ENCODE measurements at regions not wholly inside any gene's neighbourhood (a gene's known extent, or its start where the extent isn't known, plus 50 kb on each side); places are given as distances from the start of the nearest gene placed in this dataset.

GRCh38 chr3:176855901-176856486, 341.3 kb downstream of the TBL1XR1 start:
- intact Hi-C loops (cut with micrococcal nuclease; ENCODE audit: unreplicated experiment) (no loop called here), in situ Hi-C loops (cut with HindIII; ENCODE audit: extremely low pct_ligation_motif_present, low pct_unique_long_range_greater_than_20kb) (no loop called here)
- no peaks in the 10 kb centered on the region for H3K79me2 ChIP-seq (ENCODE audit: insufficient read depth, low read length)
- no peaks in the 10 kb centered on the region for H4K20me1 ChIP-seq (ENCODE audit: insufficient read depth, low read length)
- no peaks in the 10 kb centered on the region for H3K4me1 ChIP-seq (ENCODE audit: insufficient read depth, low read length)
- no TSS peak for BruUV-seq (replicated peaks)
- CTCF ChIA-PET (ENCODE audit: low intra/inter-chr PET ratio, low total read pairs): no interaction called here
- no peak overlapping the region for H3K27ac ChIP-seq (ENCODE audit: extremely low read length, insufficient read depth, low read length)
- H3K36me3 ChIP-seq (replicated peaks in 1 of 2; ENCODE audit: control insufficient read depth in 1 of 2, insufficient read depth in 2 of 2, low read length in 2 of 2): no peaks in the 10 kb centered on the region
- TF ChIP-seq SP5 (CRISPR knock-in tag; IDR thresholded peaks at IDR 0.05; ENCODE audit: borderline replicate concordance, low read depth) (no peak), HMG20B (CRISPR knock-in tag; conservative IDR thresholded peaks at IDR 0.05) (no peak), SYNCRIP (IDR thresholded peaks at IDR 0.05; ENCODE audit: insufficient read depth, low read depth, low read length) (no peak), ATF3 (CRISPR knock-in tag; IDR thresholded peaks at IDR 0.05) (no peak), ZNF768 (CRISPR knock-in tag; IDR thresholded peaks at IDR 0.05) (no peak), GTF2F1 (IDR thresholded peaks at IDR 0.05; ENCODE audit: low read length) (no peak), SCMH1 (CRISPR knock-in tag; IDR thresholded peaks at IDR 0.05; ENCODE audit: borderline replicate concordance) (no peak)
- no peak overlapping the region for H3K4me2 ChIP-seq (ENCODE audit: low read depth, low read length)
- H3K27me3 ChIP-seq (ENCODE audit: control insufficient read depth in 1 of 2, insufficient read depth in 2 of 2, low read length in 2 of 2): no peaks in the 10 kb centered on the region
- FAIRE-seq (no peak), DNase-seq (ENCODE audit: low spot score) (no peak), ATAC-seq (no peak)
- no peak overlapping the region for H3K4me3 ChIP-seq (replicated peaks in 1 of 3; ENCODE audit: insufficient read depth in 1 of 3, low read depth in 2 of 3, low read length in 3 of 3)
- H3K9me3 ChIP-seq (ENCODE audit: low read length): no peaks in the 10 kb centered on the region
- 31% methylated on average over 2 of the region's 2 CpGs for WGBS (ENCODE audit: low lambda C conversion rate)
- no peak overlapping the region for H2AFZ ChIP-seq (ENCODE audit: low read length)
- POLR2A ChIA-PET: no interaction called here
- no peak overlapping the region for H3K9ac ChIP-seq (ENCODE audit: insufficient read depth, low read depth, low read length)

GRCh38 chr3:176855213-176855612, 342.1 kb downstream of the TBL1XR1 start:
- no peak overlapping the region for H3K27ac ChIP-seq (ENCODE audit: extremely low read length, insufficient read depth, low read length)
- H3K79me2 ChIP-seq (ENCODE audit: insufficient read depth, low read length): no peaks in the 10 kb centered on the region
- H3K4me3 ChIP-seq (replicated peaks in 1 of 3; ENCODE audit: insufficient read depth in 1 of 3, low read depth in 2 of 3, low read length in 3 of 3): no peak overlapping the region
- H3K4me2 ChIP-seq (ENCODE audit: low read depth, low read length): no peak overlapping the region
- FAIRE-seq (no peak), DNase-seq (ENCODE audit: low spot score) (no peak), ATAC-seq (no peak)
- H3K27me3 ChIP-seq (ENCODE audit: control insufficient read depth in 1 of 2, insufficient read depth in 2 of 2, low read length in 2 of 2): no peaks in the 10 kb centered on the region
- in situ Hi-C loops (cut with HindIII; ENCODE audit: extremely low pct_ligation_motif_present, low pct_unique_long_range_greater_than_20kb): no loop called here
- BruUV-seq (replicated peaks): no TSS peak
- intact Hi-C loops (cut with micrococcal nuclease; ENCODE audit: unreplicated experiment): no loop called here
- H3K36me3 ChIP-seq (replicated peaks in 1 of 2; ENCODE audit: control insufficient read depth in 1 of 2, insufficient read depth in 2 of 2, low read length in 2 of 2): no peaks in the 10 kb centered on the region
- under 1% methylated on average over 4 of the region's 4 CpGs for WGBS (ENCODE audit: low lambda C conversion rate)
- ChIA-PET CTCF (ENCODE audit: low intra/inter-chr PET ratio, low total read pairs) (no interaction called here), POLR2A (no interaction called here)
- no peaks in the 10 kb centered on the region for H3K4me1 ChIP-seq (ENCODE audit: insufficient read depth, low read length)
- H4K20me1 ChIP-seq (ENCODE audit: insufficient read depth, low read length): no peaks in the 10 kb centered on the region
- H3K9ac ChIP-seq (ENCODE audit: insufficient read depth, low read depth, low read length): no peak overlapping the region
- no peak overlapping the region for H2AFZ ChIP-seq (ENCODE audit: low read length)
- H3K9me3 ChIP-seq (ENCODE audit: low read length): no peaks in the 10 kb centered on the region
- TF ChIP-seq NFRKB (IDR thresholded peaks at IDR 0.05) (no peak), MAX (IDR thresholded peaks at IDR 0.05) (no peak), STAG1 (CRISPR knock-in tag; IDR thresholded peaks at IDR 0.05) (no peak), SNAPC5 (CRISPR knock-in tag; IDR thresholded peaks at IDR 0.05; ENCODE audit: borderline replicate concordance) (no peak), MTA1 (CRISPR knock-in tag; IDR thresholded peaks at IDR 0.05; ENCODE audit: borderline replicate concordance) (no peak), RARG (CRISPR knock-in tag; IDR thresholded peaks at IDR 0.05; ENCODE audit: low read depth) (no peak), HNRNPK (IDR thresholded peaks at IDR 0.05; ENCODE audit: low read depth, low read length, poor library complexity, severe bottlenecking) (no peak), ZNF629 (CRISPR knock-in tag; conservative IDR thresholded peaks at IDR 0.05) (no peak), ZFP36L2 (CRISPR knock-in tag; IDR thresholded peaks at IDR 0.05) (no peak), NFE2L1 (CRISPR knock-in tag; IDR thresholded peaks at IDR 0.05; ENCODE audit: borderline replicate concordance) (no peak), CAMTA2 (CRISPR knock-in tag; IDR thresholded peaks at IDR 0.05; ENCODE audit: borderline replicate concordance) (no peak)
